ENCODE measurements at regions not wholly inside any gene's neighbourhood (a gene's known extent, or its start where the extent isn't known, plus 50 kb on each side); places are given as distances from the start of the nearest gene placed in this dataset.

DNA sequence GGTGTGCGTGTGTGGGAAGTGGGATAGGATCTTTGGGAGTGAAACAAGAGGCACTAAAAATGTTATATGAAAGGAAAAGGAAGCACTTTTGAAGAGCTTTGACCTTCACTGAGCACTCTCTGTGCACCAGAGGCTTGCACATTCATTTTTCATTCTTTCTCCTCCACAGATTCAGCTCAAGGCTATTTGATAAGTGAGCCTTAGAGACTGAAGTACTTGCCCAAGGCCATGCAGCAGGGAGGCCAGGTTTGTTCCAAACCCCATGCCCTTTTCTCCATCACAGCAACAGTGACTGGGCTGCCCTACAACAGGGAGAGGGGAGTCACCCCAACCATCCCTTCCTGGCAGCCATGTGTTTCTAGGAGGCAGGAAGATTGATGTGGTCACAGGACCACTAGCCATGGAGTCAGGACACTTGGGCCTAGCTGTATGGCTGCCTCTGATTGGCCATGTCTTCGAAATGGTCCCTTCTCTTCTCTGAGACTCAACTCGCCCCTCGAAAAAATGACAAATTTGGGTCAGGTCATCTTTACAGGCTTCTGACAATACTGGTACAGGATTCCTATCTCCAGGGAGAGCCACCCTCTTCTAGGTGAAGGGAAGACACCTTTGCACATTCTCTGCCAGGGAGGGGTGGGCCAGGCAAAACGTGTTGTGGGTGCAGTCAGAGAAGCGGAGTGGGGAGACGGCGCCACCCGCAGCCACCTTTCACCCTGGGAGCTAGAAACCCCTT is 123.5 kb upstream of the MYCN start:
- TF ChIP-seq, protein P1, sequence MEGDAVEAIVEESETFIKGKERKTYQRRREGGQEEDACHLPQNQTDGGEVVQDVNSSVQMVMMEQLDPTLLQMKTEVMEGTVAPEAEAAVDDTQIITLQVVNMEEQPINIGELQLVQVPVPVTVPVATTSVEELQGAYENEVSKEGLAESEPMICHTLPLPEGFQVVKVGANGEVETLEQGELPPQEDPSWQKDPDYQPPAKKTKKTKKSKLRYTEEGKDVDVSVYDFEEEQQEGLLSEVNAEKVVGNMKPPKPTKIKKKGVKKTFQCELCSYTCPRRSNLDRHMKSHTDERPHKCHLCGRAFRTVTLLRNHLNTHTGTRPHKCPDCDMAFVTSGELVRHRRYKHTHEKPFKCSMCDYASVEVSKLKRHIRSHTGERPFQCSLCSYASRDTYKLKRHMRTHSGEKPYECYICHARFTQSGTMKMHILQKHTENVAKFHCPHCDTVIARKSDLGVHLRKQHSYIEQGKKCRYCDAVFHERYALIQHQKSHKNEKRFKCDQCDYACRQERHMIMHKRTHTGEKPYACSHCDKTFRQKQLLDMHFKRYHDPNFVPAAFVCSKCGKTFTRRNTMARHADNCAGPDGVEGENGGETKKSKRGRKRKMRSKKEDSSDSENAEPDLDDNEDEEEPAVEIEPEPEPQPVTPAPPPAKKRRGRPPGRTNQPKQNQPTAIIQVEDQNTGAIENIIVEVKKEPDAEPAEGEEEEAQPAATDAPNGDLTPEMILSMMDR (IDR thresholded peaks at IDR 0.05; ENCODE audit: insufficient read depth, low read length, poor library complexity, severe bottlenecking), result no peak
- Histone ChIP-seq H3K36me3 (ENCODE audit: control insufficient read depth, insufficient read depth, low read length) (no peaks in the 10 kb centered on the region), H3K27me3 (replicated peaks; ENCODE audit: control insufficient read depth, insufficient read depth, low read length) (peaks cover under 1% of the 10 kb centered on the region; the same call in 1 of the 2 replicates), H3K4me3 (replicated peaks; ENCODE audit: low read depth, low read length) (no peak overlapping the region)
- DNase-seq (ENCODE audit: extremely low read depth, insufficient read length), result no peak

DNA sequence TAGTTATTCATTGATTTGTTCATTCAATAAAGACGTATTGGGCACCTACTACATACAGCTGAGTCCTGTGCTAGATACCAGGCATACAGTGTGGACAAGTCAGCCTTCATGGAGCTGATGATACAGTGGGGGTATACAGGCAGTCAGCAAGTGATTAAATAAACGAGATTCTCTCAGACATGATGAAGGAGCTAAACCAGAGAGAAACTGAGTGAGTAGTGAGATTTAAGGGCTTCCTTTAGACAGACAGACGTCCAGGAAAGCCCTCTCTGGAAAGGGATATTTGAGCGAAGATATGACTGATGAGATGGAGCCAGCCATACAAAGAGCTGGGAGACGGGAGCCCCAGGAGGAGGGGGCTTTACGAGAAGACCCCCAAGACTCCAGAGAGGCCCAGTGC is 122.6 kb upstream of the MYCN start:
- Histone ChIP-seq H3K27me3 (replicated peaks; ENCODE audit: control insufficient read depth, insufficient read depth, low read length) (no peaks in the 10 kb centered on the region; the same call in 1 of the 2 replicates), H3K4me3 (replicated peaks; ENCODE audit: low read depth, low read length) (no peak overlapping the region), H3K36me3 (ENCODE audit: control insufficient read depth, insufficient read depth, low read length) (no peaks in the 10 kb centered on the region)
- TF ChIP-seq, protein P1 (IDR thresholded peaks at IDR 0.05; ENCODE audit: insufficient read depth, low read length, poor library complexity, severe bottlenecking), result no peak
- DNase-seq (ENCODE audit: extremely low read depth, insufficient read length), result no peak

DNA sequence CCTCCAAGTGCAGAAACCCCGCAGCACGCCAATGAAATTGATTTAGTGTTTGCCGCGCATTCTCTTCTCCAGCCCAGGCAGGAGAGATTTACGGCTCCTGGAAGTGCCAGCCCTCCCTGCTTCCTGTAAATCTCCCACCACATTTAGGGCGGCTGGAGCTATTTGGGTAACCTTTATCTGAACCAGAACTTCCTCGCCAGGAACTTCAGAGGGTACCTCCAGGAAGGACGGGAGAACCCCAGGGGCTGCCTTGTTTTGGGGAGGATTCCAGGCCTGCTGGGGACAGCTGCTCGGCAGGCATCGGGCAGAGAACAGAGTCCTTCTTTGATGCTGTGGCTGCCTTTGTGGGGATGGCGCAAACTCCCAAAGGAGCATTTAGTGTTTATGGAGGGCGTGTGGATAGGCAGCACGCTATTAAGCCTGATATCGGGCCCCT is 122.0 kb upstream of the MYCN start:
- TF ChIP-seq, protein P1 (IDR thresholded peaks at IDR 0.05; ENCODE audit: insufficient read depth, low read length, poor library complexity, severe bottlenecking), result no peak
- Histone ChIP-seq H3K36me3 (ENCODE audit: control insufficient read depth, insufficient read depth, low read length) (no peaks in the 10 kb centered on the region), H3K4me3 (replicated peaks; ENCODE audit: low read depth, low read length) (no peak overlapping the region), H3K27me3 (replicated peaks; ENCODE audit: control insufficient read depth, insufficient read depth, low read length) (no peaks in the 10 kb centered on the region; the same call in 1 of the 2 replicates)
- no peak for DNase-seq (ENCODE audit: extremely low read depth, insufficient read length)

DNA sequence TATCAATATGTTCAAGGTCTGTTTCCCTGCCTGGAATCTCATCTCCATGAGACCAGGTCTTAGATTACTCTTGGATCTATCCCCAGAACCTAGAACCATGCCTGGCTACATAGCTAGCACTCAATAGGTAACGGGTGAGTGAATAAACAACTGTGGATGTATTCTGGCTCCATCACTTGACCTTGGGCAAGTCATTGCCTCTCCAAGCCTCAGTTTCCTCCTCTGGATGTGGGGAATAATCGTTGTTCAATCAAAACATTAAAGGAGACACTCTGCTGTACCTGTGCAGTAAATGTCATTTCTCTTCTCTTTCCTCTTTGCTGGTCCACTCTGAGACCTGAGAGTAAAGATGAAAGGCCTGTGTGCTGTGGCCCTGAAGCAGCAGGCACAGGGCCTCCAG is 121.5 kb upstream of the MYCN start:
- TF ChIP-seq, protein P1 (IDR thresholded peaks at IDR 0.05; ENCODE audit: insufficient read depth, low read length, poor library complexity, severe bottlenecking), result no peak
- Histone ChIP-seq H3K27me3 (replicated peaks; ENCODE audit: control insufficient read depth, insufficient read depth, low read length) (no peaks in the 10 kb centered on the region; the same call in 1 of the 2 replicates), H3K36me3 (ENCODE audit: control insufficient read depth, insufficient read depth, low read length) (no peaks in the 10 kb centered on the region), H3K4me3 (replicated peaks; ENCODE audit: low read depth, low read length) (no peak overlapping the region)
- DNase-seq (ENCODE audit: extremely low read depth, insufficient read length), result no peak

DNA sequence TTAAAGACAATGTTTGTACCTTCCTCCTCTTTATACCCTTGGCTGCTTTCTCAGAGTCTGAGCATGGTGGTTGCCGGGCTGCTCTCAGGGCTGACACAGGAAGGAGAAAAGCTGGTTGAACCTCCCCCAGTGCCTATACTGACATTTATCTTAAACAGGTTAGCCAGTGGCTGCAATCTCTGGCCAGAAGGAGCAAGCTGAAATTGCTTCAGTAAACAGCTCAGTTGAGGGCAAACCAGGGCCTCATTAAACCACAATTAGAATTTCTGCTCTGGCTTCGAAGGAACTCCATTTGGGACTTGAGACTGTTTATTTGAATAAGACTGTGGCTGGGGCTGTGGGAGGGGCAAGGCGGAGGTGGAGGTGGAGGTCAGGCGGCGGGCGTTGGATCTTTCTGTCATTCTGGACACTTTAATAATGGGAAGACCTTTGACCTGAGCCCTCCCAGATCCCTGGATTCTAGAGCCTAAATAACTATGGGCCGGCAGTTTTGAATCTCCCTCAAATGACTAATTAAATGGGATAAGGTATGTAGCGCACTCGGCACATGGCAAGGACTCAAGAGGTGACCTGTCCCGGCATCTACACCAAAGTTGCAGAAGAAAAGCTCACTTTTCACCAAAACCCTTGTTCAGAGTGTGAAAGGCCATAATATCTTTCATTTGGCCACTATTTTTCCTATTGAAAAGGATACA is 120.6 kb upstream of the MYCN start:
- no peak for DNase-seq (ENCODE audit: extremely low read depth, insufficient read length)
- TF ChIP-seq, protein P1 (IDR thresholded peaks at IDR 0.05; ENCODE audit: insufficient read depth, low read length, poor library complexity, severe bottlenecking), result no peak
- H3K36me3 ChIP-seq (ENCODE audit: control insufficient read depth, insufficient read depth, low read length), result no peaks in the 10 kb centered on the region
- no peaks in the 10 kb centered on the region; the same call in 1 of the 2 replicates for H3K27me3 ChIP-seq (replicated peaks; ENCODE audit: control insufficient read depth, insufficient read depth, low read length)
- H3K4me3 ChIP-seq (replicated peaks; ENCODE audit: low read depth, low read length), result no peak overlapping the region

Measured in GM06990 (cell line).